ENCODE measurements at regions not wholly inside any gene's neighbourhood (a gene's known extent, or its start where the extent isn't known, plus 50 kb on each side); places are given as distances from the start of the nearest gene placed in this dataset.

DNA sequence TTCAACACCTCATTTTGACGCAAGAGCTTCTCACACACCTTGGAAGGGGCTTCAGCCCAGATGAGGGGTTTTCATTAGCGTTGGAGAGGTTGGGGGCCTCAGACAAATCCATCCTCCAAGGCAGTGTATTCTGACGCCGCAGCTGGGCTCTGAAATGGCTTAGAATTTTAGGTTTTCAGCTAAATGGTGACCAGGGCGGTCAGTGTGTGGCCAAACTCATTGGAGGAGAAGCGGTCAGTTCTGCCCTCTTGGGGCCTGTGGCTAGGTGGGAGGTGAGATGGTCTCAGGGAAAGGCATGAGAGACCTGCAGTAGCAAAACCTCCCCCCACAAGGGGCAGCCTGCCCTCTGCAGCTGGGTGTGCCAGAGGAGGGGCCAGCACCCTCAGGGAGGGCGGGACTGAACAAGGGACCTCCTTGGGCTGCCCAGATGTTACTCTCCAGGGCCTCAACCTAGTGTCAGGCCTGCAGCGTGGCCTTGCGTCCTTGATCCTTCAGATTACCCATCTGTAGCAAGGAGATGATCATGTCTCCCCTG lies 155.8 kb downstream of the URI1 start:
- intact Hi-C loops (cut with DNase I; ENCODE audit: low total_unique reads) = no loop called here
- DNase-seq (ENCODE audit: low spot score in 2 of 2) = no peak
- TF ChIP-seq CTCF (IDR thresholded peaks at IDR 0.05) = no peak
- no peak for TF ChIP-seq POLR2A (IDR thresholded peaks at IDR 0.05)
- H3K4me3 ChIP-seq (ENCODE audit: low read depth, poor library complexity, severe bottlenecking) = no peak overlapping the region
- 91 to 93% methylated on average over 8 to 9 of the region's 9 CpGs for WGBS, 2 donors

- intact Hi-C loops (cut with DNase I; ENCODE audit: low total_unique reads) = no loop called here
- H3K4me3 ChIP-seq (ENCODE audit: low read depth, poor library complexity, severe bottlenecking) = no peak overlapping the region
- TF ChIP-seq POLR2A (IDR thresholded peaks at IDR 0.05) (no peak), CTCF (IDR thresholded peaks at IDR 0.05) (no peak)
- WGBS, 2 donors = 95 to 96% methylated on average over 6 of the region's 6 CpGs
- no peak for DNase-seq (ENCODE audit: low spot score in 2 of 2)
Measured at GRCh38 chr19:30102239-30102638, 160.2 kb downstream of the URI1 start.

DNA sequence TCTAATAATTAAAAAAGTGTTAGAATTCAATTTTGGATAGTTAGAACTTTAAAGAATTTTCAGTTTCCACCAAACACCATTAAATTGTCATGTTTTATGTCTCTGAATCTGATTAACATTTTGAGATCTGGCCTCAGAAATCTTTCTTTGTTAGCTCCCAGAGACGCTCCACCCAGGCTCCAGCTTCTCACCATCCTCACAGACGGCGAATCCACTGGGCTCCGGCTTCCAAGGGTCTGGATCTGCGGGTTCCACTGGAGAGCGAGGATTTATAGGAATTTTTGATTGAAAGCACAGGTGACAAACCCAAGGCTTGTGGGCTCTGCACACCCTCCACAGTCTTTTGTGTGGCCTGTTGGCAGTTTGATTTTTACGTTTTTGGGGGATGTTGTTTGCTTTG lies 160.6 kb downstream of the URI1 start:
- TF ChIP-seq CTCF (IDR thresholded peaks at IDR 0.05) = no peak
- no peak for TF ChIP-seq POLR2A (IDR thresholded peaks at IDR 0.05)
- DNase-seq (ENCODE audit: low spot score in 2 of 2) = no peak
- intact Hi-C loops (cut with DNase I; ENCODE audit: low total_unique reads) = no loop called here
- 85 to 87% methylated on average over 7 of the region's 7 CpGs for WGBS, 2 donors
- no peak overlapping the region for H3K4me3 ChIP-seq (ENCODE audit: low read depth, poor library complexity, severe bottlenecking)

- intact Hi-C loops (cut with DNase I; ENCODE audit: low total_unique reads) = no loop called here
- 80 to 84% methylated on average over 7 of the region's 7 CpGs for WGBS, 2 donors
Measured at GRCh38 chr19:30103981-30104380, 161.9 kb downstream of the URI1 start.

DNA sequence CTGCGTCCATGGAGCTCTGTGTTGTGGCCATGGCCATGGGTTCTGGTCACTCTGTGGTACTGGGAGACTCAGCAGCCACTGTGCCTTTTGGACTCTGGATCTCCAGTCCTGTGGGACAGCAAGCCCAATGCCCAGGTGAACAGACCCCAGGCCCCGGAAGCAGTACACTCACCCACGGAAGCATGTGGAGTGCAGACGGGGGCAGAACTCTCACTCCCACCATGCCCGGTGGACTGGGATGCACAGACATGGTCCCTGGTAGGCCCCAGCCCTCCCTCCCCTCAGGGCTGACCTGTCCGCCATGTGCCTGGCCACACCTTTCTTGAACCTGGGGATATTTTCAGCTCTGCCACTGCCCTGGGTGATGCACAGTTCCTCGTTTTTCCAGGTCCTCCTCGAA lies 163.3 kb downstream of the URI1 start:
- no peak for DNase-seq (ENCODE audit: low spot score in 2 of 2)
- intact Hi-C loops (cut with DNase I; ENCODE audit: low total_unique reads) = no loop called here
- no peak overlapping the region for H3K4me3 ChIP-seq (ENCODE audit: low read depth, poor library complexity, severe bottlenecking)
- TF ChIP-seq CTCF (IDR thresholded peaks at IDR 0.05) (no peak), POLR2A (IDR thresholded peaks at IDR 0.05) (no peak)
- WGBS, 2 donors = 86 to 97% methylated on average over 5 to 8 of the region's 8 CpGs

More at GRCh38 chr19:30103981-30104380, 161.9 kb downstream of the URI1 start:
- TF ChIP-seq POLR2A (IDR thresholded peaks at IDR 0.05) (no peak), CTCF (IDR thresholded peaks at IDR 0.05) (no peak)
- no peak for DNase-seq (ENCODE audit: low spot score in 2 of 2)
- no peak overlapping the region for H3K4me3 ChIP-seq (ENCODE audit: low read depth, poor library complexity, severe bottlenecking)

DNA sequence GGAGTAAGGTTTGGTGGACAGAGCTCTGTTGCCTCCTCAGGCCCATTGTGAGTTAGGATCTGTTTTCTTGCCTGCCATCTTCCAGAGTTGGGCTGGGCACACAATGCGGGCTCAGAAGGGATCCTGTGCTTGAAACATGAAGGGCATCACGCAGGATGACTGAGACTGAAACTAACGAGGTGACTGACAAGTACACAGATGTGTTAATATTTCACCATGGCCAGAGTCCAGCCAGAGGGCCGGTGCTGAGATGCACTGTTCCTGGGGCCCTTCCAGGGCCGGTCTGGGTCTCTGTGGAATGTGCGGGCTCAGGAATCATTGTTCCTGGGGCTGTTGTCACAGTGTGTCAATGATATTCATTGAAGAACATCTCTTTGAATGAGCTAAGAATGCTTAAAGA lies 163.7 kb downstream of the URI1 start:
- TF ChIP-seq POLR2A (IDR thresholded peaks at IDR 0.05) = no peak
- TF ChIP-seq CTCF (IDR thresholded peaks at IDR 0.05) = no peak
- H3K4me3 ChIP-seq (ENCODE audit: low read depth, poor library complexity, severe bottlenecking) = no peak overlapping the region
- WGBS, 2 donors = 67 to 84% methylated on average over 6 of the region's 6 CpGs
- no peak for DNase-seq (ENCODE audit: low spot score in 2 of 2)
- intact Hi-C loops (cut with DNase I; ENCODE audit: low total_unique reads) = no loop called here

Data from lower leg skin (tissue), 4 donors.